ENCODE measurements at regions not wholly inside any gene's neighbourhood (a gene's known extent, or its start where the extent isn't known, plus 50 kb on each side); places are given as distances from the start of the nearest gene placed in this dataset.

DNA sequence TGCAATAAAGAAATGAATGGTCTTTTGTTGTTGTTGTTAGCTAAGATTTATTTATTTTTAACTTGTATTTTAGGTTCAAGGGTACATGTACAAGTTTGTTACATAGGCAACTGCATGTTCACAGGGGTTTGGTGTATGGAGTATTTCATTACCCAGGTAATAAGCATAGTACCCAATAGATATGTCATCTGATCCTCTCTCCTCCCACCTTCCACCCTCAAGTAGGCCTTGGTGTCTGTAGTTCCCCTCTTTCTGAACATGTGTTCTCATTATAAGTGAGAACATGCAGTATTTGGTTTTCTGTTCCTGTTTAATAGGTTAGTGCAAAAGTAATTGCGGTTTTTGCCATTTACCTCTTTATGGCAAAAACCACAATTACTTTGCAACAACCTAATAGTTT lies 554.1 kb downstream of the TBC1D4 start:
- Histone ChIP-seq H3K27me3 (replicated peaks in 1 of 7) (no peaks in the 10 kb centered on the region), H3K4me1 (no peaks in the 10 kb centered on the region), H3K9me3 (peaks cover 0 to 39% (median 17%) of the 10 kb centered on the region in 8 donors), H3K36me3 (no peaks in the 10 kb centered on the region), H3K4me3 (no peak overlapping the region), H3K27ac (no peak overlapping the region)
- no peak for DNase-seq
- WGBS, 5 donors = 0 to 54% (median 38%) methylated on average over 1 of the region's 1 CpG
- intact Hi-C loops (cut with DNase I; ENCODE audit: low total_unique reads) = no loop called here
- TF ChIP-seq CTCF (IDR thresholded peaks at IDR 0.05 in 8 of 11, conservative IDR thresholded peaks at IDR 0.05 in 3 of 11) = no peak
- no peak for TF ChIP-seq POLR2A (IDR thresholded peaks at IDR 0.05)
- no peak for TF ChIP-seq POLR2AphosphoS5 (IDR thresholded peaks at IDR 0.05)

- Histone ChIP-seq H3K27me3 (replicated peaks in 1 of 7) (no peaks in the 10 kb centered on the region), H3K9me3 (peaks cover 0 to 46% (median 21%) of the 10 kb centered on the region in 8 donors), H3K36me3 (no peaks in the 10 kb centered on the region), H3K4me1 (no peaks in the 10 kb centered on the region), H3K4me3 (no peak overlapping the region), H3K27ac (no peak overlapping the region)
- intact Hi-C loops (cut with DNase I; ENCODE audit: low total_unique reads) = no loop called here
- TF ChIP-seq POLR2A (IDR thresholded peaks at IDR 0.05) (no peak), CTCF (IDR thresholded peaks at IDR 0.05 in 8 of 11, conservative IDR thresholded peaks at IDR 0.05 in 3 of 11) (no peak), POLR2AphosphoS5 (IDR thresholded peaks at IDR 0.05) (no peak)
- WGBS, 5 donors = 77 to 86% (median 82%) methylated on average over 2 of the region's 2 CpGs
- no peak for DNase-seq
Observed at GRCh38 chr13:74922963-74923362, 559.0 kb downstream of the TBC1D4 start.

- Histone ChIP-seq H3K27me3 (replicated peaks in 1 of 7) (no peaks in the 10 kb centered on the region), H3K27ac (no peak overlapping the region), H3K4me3 (no peak overlapping the region), H3K4me1 (no peaks in the 10 kb centered on the region), H3K36me3 (no peaks in the 10 kb centered on the region), H3K9me3 (peaks cover 0 to 33% (median 12%) of the 10 kb centered on the region in 8 donors)
- intact Hi-C loops (cut with DNase I; ENCODE audit: low total_unique reads) = no loop called here
- no peak for DNase-seq
- TF ChIP-seq CTCF (IDR thresholded peaks at IDR 0.05 in 8 of 11, conservative IDR thresholded peaks at IDR 0.05 in 3 of 11) (no peak), POLR2A (IDR thresholded peaks at IDR 0.05) (no peak), POLR2AphosphoS5 (IDR thresholded peaks at IDR 0.05) (no peak)
Observed at GRCh38 chr13:74921326-74921725, 560.6 kb downstream of the TBC1D4 start.

- WGBS, 5 donors = 41 to 66% (median 52%) methylated on average over 3 of the region's 3 CpGs
Observed at GRCh38 chr13:74920920-74921319, 561.0 kb downstream of the TBC1D4 start.

More at GRCh38 chr13:74920920-74921319, 561.0 kb downstream of the TBC1D4 start:
- TF ChIP-seq POLR2AphosphoS5 (IDR thresholded peaks at IDR 0.05) = no peak
- TF ChIP-seq CTCF (IDR thresholded peaks at IDR 0.05 in 8 of 11, conservative IDR thresholded peaks at IDR 0.05 in 3 of 11) = no peak
- Histone ChIP-seq H3K9me3 (peaks cover 0 to 33% (median 10%) of the 10 kb centered on the region in 8 donors), H3K27ac (no peak overlapping the region), H3K27me3 (replicated peaks in 1 of 7) (no peaks in the 10 kb centered on the region), H3K36me3 (no peaks in the 10 kb centered on the region), H3K4me3 (no peak overlapping the region), H3K4me1 (no peaks in the 10 kb centered on the region)
- no peak for DNase-seq
- intact Hi-C loops (cut with DNase I; ENCODE audit: low total_unique reads) = no loop called here

Data from spleen (tissue), 11 donors.